Hypothalamus (tissue), 51 donors: ENCODE measurements at regions not wholly inside any gene's neighbourhood (a gene's known extent, or its start where the extent isn't known, plus 50 kb on each side); places are given as distances from the start of the nearest gene placed in this dataset.
"Not testable (repeated sequence)": the region's sequence is repeated elsewhere in the genome, so short reads cannot be mapped to it uniquely, and the experiment has no call there.

Source experiments
- DNase-seq, 51 donors: peaks; one replicate each; lab custom pipeline; 2025; lab: John Stamatoyannopoulos, UW

DNA sequence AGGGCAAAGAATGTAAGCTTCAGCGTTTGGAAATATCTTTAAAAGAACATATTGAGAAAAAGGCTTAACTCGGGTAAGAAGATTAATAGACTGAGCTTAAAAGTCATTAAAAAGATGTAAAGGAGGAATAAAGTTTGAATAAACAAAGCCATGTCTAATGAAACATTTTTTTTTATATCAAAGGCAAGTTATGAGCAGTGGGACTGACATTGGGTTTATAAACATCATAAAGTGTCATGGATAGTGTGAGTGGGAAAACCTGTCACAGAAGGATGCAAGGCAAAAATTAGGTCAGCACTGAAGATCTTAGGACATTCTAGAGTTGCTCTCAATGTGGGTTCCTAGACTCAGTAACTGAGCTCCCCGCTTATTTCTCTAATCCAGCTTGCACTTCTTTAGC lies 438.0 kb upstream of the CDH11 start:
- no peak for DNase-seq

GRCh38 chr16:65549689-65550088 lies 427.8 kb upstream of the CDH11 start:
- DNase-seq, result not testable (repeated sequence)

GRCh38 chr16:65548470-65548869 lies 426.6 kb upstream of the CDH11 start:
- no peak for DNase-seq

DNA sequence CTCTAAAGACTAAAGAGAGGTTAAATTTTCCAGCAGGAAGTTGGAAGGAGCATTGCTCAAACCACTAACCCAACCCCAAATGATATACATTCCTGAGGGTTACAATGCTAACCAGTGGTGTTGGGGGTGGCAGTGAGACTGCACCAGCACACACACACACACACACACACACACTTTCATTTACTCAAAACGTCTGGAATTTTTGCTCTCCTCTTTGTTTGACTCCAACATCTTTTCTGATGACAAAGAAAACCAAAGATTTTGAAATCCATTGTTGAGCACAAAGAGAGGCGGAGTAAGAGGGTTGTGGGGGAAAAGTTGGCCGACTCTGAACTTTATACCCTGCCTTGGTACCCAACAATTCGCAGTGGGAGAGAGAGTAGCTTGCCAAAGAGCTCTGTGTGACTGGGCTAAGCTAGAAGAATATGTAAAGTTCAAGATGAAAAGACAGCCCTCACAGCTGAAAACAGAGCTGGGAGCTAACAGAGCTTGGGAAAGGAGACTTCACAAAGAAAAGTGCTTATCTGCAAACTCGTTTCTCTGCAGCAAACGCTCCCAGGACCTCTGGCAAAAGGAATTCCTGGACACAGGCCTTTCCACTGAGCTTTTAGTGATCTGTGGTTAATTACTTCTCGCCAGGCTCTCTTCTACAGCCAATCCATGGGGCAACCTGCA lies 426.0 kb upstream of the CDH11 start:
- no peak for DNase-seq

DNA sequence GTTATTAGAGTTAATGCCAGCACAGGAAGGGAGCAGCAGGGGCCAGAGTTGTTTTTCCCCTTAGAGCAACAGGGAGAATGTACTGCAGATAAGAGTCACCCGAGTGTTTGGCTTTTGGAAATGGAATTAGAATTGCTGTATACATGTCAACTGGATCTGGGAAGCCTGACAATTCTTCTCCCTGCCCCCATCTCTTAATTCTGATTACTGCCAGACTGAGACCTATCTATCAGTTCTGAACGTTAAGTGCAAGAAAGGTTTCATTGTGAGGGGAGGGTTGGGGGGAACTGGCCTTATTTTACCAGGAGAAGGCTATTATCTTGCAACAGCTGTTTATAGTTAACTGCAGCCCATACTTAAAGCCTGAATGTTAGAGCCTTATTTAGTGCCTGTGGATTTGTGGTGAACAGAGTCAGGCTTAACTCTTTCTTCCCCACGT lies 424.5 kb upstream of the CDH11 start:
- no peak for DNase-seq

GRCh38 chr16:65545413-65545956 lies 423.6 kb upstream of the CDH11 start:
- no peak for DNase-seq

- no peak for DNase-seq
Observed at GRCh38 chr16:65543781-65544740, 422.2 kb upstream of the CDH11 start.

- no peak for DNase-seq
Observed at GRCh38 chr16:65541646-65542045, 419.8 kb upstream of the CDH11 start.

DNA sequence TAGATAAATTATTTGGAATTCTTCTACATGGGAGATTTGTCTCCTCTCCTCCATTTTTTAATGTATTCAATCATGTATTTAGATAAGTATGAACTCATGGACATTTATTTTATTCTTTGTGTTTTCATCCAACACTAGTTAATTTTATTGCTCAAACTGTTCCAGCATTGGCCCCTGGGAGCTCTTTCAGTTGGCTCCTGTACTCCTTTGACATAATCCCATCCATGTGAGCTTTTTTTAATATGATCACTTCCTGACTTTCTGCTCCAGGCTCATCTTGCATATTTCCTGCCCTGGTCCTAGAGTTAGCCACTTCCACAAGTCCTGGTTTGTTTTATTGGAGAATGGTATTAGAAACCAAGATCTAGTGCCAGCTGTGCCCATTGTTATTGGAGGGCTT lies 419.0 kb upstream of the CDH11 start:
- no peak for DNase-seq

DNA sequence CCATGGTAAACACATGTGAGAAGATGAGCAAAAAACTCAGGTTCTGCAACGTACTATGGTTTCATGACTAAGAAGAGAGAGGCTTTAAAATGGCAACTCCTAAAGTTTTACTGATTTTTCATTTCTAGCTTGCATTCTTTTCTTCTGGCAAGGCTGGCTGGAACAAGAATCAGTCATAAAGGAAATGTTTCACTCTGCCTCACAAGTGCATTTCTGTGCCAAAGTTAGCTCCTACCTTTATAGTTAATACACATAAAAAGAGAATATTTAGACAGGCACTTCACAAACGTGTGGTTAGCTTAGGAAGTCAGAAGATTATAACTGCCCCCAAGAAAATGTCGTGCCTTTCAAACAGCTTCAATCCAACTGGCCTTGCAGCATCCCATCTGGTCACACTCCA lies 417.1 kb upstream of the CDH11 start:
- no peak for DNase-seq

DNA sequence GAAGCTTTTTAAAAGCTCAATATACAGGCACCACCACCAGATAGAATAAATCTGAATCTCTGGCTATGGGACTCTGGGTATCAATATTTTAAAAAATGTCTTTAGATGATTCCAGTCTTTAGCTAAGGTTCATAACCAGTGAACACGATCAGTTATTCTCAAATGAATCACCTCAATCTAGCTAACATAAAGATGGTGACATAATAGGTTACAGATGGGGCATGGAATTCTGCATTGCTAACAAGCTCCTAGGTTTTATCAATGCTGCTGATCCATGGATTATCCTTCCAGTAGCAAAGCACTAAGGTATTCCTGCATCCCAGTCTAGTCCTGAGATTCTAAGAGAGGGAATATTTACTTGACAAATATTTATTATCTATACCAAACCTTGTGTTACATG lies 415.5 kb upstream of the CDH11 start:
- no peak for DNase-seq

DNA sequence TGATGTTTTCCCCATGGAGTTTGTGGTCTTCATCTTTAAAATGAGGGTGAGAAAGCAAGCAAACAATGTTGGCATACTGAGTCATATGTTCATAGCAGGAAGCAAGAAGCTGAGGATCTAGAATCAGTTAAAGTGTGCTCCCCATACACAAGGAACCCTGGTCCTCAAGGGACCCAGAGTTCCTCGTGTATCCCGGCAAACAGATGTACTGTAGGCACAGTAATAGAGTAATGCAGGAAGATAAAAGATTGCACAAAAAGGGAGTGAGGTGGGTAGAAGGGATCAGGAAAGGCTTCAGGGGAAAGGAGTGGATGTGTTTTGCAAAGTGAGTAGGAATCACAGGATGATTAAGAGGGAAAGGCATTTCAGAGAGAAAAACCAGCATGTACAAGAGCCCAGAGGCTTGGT lies 412.3 kb upstream of the CDH11 start:
- DNase-seq, result no peak

DNA sequence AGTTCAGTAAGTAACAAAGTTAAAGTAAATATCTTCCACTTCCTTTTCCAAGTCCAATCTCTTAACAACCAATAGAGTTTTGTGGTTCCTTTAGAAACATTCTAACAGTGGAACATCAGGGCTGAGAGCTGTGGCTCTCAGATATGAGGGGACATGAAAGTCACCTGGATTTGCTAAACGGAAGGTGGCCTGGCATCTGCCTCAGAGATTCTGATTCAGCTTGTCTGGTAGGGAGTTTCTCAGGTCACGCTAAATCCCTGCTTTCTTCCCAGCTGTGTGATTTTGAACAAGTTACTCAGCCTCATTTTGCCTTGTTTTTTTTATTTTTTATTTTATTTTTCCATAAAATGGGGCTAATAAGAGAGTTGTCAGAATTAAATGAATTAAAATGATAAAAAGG lies 411.0 kb upstream of the CDH11 start:
- no peak for DNase-seq

- DNase-seq, result no peak
Observed at GRCh38 chr16:65532258-65532657, 410.4 kb upstream of the CDH11 start.

- DNase-seq, result no peak
Observed at GRCh38 chr16:65531475-65531874, 409.6 kb upstream of the CDH11 start.

DNA sequence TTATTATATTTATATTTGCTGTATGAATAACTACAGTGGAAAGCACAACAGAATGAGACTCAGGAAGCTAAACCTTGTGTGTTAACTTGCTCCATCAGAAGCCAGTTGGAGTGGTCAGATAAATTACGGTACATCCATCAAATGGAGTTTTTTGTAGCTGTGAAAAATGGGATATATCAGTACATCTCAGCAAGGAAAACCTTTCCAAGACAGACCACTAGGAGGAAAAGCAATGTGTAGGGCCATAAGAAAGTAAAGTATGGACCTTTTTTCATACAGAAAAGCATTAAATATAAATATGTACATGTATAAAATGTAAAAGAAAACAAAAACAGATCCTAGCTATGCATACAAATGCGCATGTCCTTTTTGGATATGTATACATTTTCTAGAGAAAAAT lies 403.8 kb upstream of the CDH11 start:
- DNase-seq, result no peak

- no peak for DNase-seq
Observed at GRCh38 chr16:65524997-65525396, 403.1 kb upstream of the CDH11 start.

DNA sequence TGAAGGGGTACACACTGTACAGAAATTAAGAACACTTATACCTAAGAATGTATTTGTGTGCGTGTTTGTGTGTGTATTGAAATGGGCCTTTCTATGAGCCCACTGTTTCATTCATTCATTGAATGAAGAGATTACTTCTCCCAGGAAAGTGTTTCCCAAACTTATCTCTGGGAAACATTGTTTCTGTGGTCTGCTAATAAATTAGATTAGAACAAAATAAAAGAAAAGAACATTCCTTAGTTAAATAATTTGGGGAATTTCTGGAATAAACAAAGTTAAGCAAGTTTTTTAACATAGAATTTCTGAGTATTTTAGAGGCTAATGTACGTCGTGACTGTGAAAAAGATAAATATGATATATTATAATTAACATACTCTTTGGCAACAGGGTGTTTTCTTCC lies 402.4 kb upstream of the CDH11 start:
- DNase-seq, result no peak

- DNase-seq, result no peak
Observed at GRCh38 chr16:65523283-65523944, 401.6 kb upstream of the CDH11 start.

GRCh38 chr16:65522412-65522811 lies 400.5 kb upstream of the CDH11 start:
- DNase-seq, result no peak
